ENCODE measurements at regions not wholly inside any gene's neighbourhood (a gene's known extent, or its start where the extent isn't known, plus 50 kb on each side); places are given as distances from the start of the nearest gene placed in this dataset.

DNA sequence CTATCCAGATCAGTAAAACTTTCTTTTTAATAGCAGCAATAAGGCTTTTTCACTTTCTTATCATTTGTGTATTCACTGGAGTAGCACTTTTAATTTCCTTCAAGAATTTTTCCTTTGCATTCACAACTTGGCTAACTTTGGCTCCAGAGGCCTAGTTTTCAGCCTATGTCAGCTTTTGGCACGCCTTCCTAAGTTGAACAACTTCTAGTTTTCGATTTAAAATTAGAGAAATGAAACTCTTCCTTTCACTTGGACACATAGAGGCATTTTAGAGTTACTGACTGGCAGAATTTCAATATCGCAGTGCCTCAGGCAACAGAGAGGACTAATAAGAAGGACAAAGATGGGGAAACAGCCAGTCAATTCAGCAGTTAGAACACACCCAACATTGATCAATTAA is 577.4 kb downstream of the DSC3 start:
- Histone ChIP-seq H3K36me3 (ENCODE audit: insufficient read depth) (no peaks in the 10 kb centered on the region), H3K79me2 (ENCODE audit: insufficient read depth, low read depth) (no peaks in the 10 kb centered on the region), H3K27me3 (ENCODE audit: insufficient read depth, low read depth) (no peaks in the 10 kb centered on the region), H3K9ac (no peak overlapping the region), H3K4me2 (no peak overlapping the region), H3K4me3 (IDR thresholded peaks at IDR 0.05; ENCODE audit: insufficient read depth, low read depth, low read length) (no peak overlapping the region), H3K4me1 (ENCODE audit: low read depth, poor library complexity, severe bottlenecking) (no peaks in the 10 kb centered on the region), H2AFZ (ENCODE audit: low read depth) (no peak overlapping the region), H3K27ac (no peak overlapping the region), H4K20me1 (ENCODE audit: insufficient read depth) (no peaks in the 10 kb centered on the region)
- TF ChIP-seq CTCF (conservative IDR thresholded peaks at IDR 0.05; ENCODE audit: low read depth, low read length): no peak

DNA sequence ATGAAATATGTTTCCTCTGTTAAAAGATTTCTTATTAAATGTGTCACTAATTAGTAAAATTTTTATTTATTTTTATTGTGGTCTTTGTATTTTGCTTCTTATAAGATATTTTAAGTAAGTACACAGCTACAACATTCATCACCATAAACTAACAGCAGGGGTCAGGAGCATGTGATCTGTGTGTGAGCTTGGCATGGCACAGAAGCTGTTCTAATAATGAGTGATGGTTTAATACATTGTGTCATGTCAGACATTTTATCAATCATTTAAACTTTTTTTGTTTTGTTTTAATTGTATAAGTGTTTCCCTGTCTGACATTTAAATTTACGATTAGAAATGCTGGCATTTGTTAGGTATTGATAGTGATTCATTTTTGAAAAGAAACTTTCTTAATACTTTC is 585.4 kb downstream of the DSC3 start:
- Histone ChIP-seq H3K36me3 (ENCODE audit: insufficient read depth) (no peaks in the 10 kb centered on the region), H4K20me1 (ENCODE audit: insufficient read depth) (no peaks in the 10 kb centered on the region), H3K4me2 (no peak overlapping the region), H3K9ac (no peak overlapping the region), H3K27ac (no peak overlapping the region), H3K4me1 (ENCODE audit: low read depth, poor library complexity, severe bottlenecking) (no peaks in the 10 kb centered on the region), H2AFZ (ENCODE audit: low read depth) (no peak overlapping the region), H3K79me2 (ENCODE audit: insufficient read depth, low read depth) (no peaks in the 10 kb centered on the region), H3K27me3 (ENCODE audit: insufficient read depth, low read depth) (no peaks in the 10 kb centered on the region), H3K4me3 (IDR thresholded peaks at IDR 0.05; ENCODE audit: insufficient read depth, low read depth, low read length) (no peak overlapping the region)
- TF ChIP-seq CTCF (conservative IDR thresholded peaks at IDR 0.05; ENCODE audit: low read depth, low read length): no peak

- H3K4me1 ChIP-seq (ENCODE audit: low read depth, poor library complexity, severe bottlenecking): no peaks in the 10 kb centered on the region
- no peak overlapping the region for H3K4me3 ChIP-seq (IDR thresholded peaks at IDR 0.05; ENCODE audit: insufficient read depth, low read depth, low read length)
- H3K27ac ChIP-seq: no peak overlapping the region
- H3K27me3 ChIP-seq (ENCODE audit: insufficient read depth, low read depth): no peaks in the 10 kb centered on the region
- no peak overlapping the region for H2AFZ ChIP-seq (ENCODE audit: low read depth)
- no peaks in the 10 kb centered on the region for H3K79me2 ChIP-seq (ENCODE audit: insufficient read depth, low read depth)
- H3K36me3 ChIP-seq (ENCODE audit: insufficient read depth): no peaks in the 10 kb centered on the region
- no peak overlapping the region for H3K9ac ChIP-seq
- H3K4me2 ChIP-seq: no peak overlapping the region
- no peaks in the 10 kb centered on the region for H4K20me1 ChIP-seq (ENCODE audit: insufficient read depth)
- no peak for TF ChIP-seq CTCF (conservative IDR thresholded peaks at IDR 0.05; ENCODE audit: low read depth, low read length)
Observed at GRCh38 chr18:30455741-30456140, 586.8 kb downstream of the DSC3 start.

GRCh38 chr18:30454920-30455319 is 587.6 kb downstream of the DSC3 start:
- Histone ChIP-seq H3K4me1 (ENCODE audit: low read depth, poor library complexity, severe bottlenecking) (no peaks in the 10 kb centered on the region), H3K9ac (no peak overlapping the region), H3K4me3 (IDR thresholded peaks at IDR 0.05; ENCODE audit: insufficient read depth, low read depth, low read length) (no peak overlapping the region), H3K79me2 (ENCODE audit: insufficient read depth, low read depth) (no peaks in the 10 kb centered on the region), H3K27ac (no peak overlapping the region), H3K27me3 (ENCODE audit: insufficient read depth, low read depth) (no peaks in the 10 kb centered on the region), H3K36me3 (ENCODE audit: insufficient read depth) (no peaks in the 10 kb centered on the region), H4K20me1 (ENCODE audit: insufficient read depth) (no peaks in the 10 kb centered on the region), H3K4me2 (no peak overlapping the region), H2AFZ (ENCODE audit: low read depth) (no peak overlapping the region)
- no peak for TF ChIP-seq CTCF (conservative IDR thresholded peaks at IDR 0.05; ENCODE audit: low read depth, low read length)

- H3K4me2 ChIP-seq: no peak overlapping the region
Observed at GRCh38 chr18:30451981-30452380, 590.6 kb downstream of the DSC3 start.

More at GRCh38 chr18:30451981-30452380, 590.6 kb downstream of the DSC3 start:
- H3K36me3 ChIP-seq (ENCODE audit: insufficient read depth): no peaks in the 10 kb centered on the region
- H3K27ac ChIP-seq: no peak overlapping the region
- H3K4me3 ChIP-seq (IDR thresholded peaks at IDR 0.05; ENCODE audit: insufficient read depth, low read depth, low read length): no peak overlapping the region
- TF ChIP-seq CTCF (conservative IDR thresholded peaks at IDR 0.05; ENCODE audit: low read depth, low read length): no peak
- H4K20me1 ChIP-seq (ENCODE audit: insufficient read depth): no peaks in the 10 kb centered on the region
- H3K27me3 ChIP-seq (ENCODE audit: insufficient read depth, low read depth): no peaks in the 10 kb centered on the region
- H2AFZ ChIP-seq (ENCODE audit: low read depth): no peak overlapping the region
- no peaks in the 10 kb centered on the region for H3K79me2 ChIP-seq (ENCODE audit: insufficient read depth, low read depth)
- H3K9ac ChIP-seq: no peak overlapping the region
- H3K4me1 ChIP-seq (ENCODE audit: low read depth, poor library complexity, severe bottlenecking): no peaks in the 10 kb centered on the region
